ENCODE measurements at regions not wholly inside any gene's neighbourhood (a gene's known extent, or its start where the extent isn't known, plus 50 kb on each side); places are given as distances from the start of the nearest gene placed in this dataset.
A peak's percentile ranks its signal among the peaks of the same experiment; 100 is the strongest.
"Not testable (repeated sequence)": the region's sequence is repeated elsewhere in the genome, so short reads cannot be mapped to it uniquely, and the experiment has no call there.

- DNase-seq = not testable (repeated sequence)
Measured at GRCh38 chr16:29578898-29579297, 72.7 kb upstream of the NPIPB12 start.

- not testable (repeated sequence) for DNase-seq
Measured at GRCh38 chr16:29581764-29582163, 75.6 kb upstream of the NPIPB12 start.

- DNase-seq = not testable (repeated sequence)
Measured at GRCh38 chr16:29591919-29592318, 71.1 kb upstream of the SPN start.

- DNase-seq = peak; percentile 55
Measured at GRCh38 chr16:29594269-29594925, 68.7 kb upstream of the SPN start.

- DNase-seq = peak; percentile 88
Measured at GRCh38 chr16:29594926-29595838, 67.9 kb upstream of the SPN start.

GRCh38 chr16:29597030-29597429, 66.0 kb upstream of the SPN start:
- not testable (repeated sequence) for DNase-seq

- DNase-seq = not testable (repeated sequence)
Measured at GRCh38 chr16:29600111-29601000, 62.7 kb upstream of the SPN start.

- DNase-seq = not testable (repeated sequence)
Measured at GRCh38 chr16:29602247-29602625, 60.8 kb upstream of the SPN start.

- DNase-seq = not testable (repeated sequence)
Measured at GRCh38 chr16:29602683-29603088, 60.4 kb upstream of the SPN start.

- not testable (repeated sequence) for DNase-seq
Measured at GRCh38 chr16:29604631-29605549, 58.2 kb upstream of the SPN start.

GRCh38 chr16:29605593-29606205, 57.3 kb upstream of the SPN start:
- not testable (repeated sequence) for DNase-seq

- not testable (repeated sequence) for DNase-seq
Measured at GRCh38 chr16:29606669-29607427, 56.2 kb upstream of the SPN start.

GRCh38 chr16:29607428-29607823, 55.6 kb upstream of the SPN start:
- not testable (repeated sequence) for DNase-seq

- peak; percentile 24 for DNase-seq
Measured at GRCh38 chr16:29612381-29613306, 50.4 kb upstream of the SPN start.
